ENCODE measurements at regions not wholly inside any gene's neighbourhood (a gene's known extent, or its start where the extent isn't known, plus 50 kb on each side); places are given as distances from the start of the nearest gene placed in this dataset.

DNA sequence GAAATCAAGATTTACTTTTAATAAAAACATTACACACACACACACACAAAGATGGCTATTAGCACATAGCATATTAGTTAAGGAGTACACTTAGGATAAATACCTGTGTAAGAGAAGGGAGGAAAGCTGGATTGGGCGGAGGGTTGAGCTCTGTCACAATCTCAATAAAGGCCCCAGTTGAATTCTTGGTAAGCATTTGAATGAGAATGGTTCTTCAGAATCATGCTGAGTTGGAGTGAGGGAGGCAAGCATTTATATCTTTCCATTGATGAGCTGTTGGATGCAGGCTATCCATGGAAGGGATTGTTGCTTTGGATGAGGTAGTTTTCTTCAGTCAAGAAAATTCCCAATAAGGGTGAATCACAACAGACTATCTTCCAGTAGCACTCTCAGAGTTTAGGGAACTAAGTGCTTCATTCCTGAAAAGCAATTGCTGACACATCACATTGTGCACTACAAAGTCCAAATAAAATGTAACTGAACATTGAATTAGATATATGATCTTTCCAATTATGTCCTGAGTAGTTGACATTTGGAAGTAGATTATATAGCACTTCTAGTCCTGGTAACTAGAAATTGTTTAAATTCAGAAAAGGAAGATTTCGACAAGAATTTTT, 95.7 kb downstream of the SUCNR1 start:
- peak overlapping the region; percentile 50 for H3K27ac Mint-ChIP-seq
- POLR2A ChIA-PET, result interaction anchor here (0.6 kb wide), 1 partner anchor 762 kb away, joined by 8 read pairs; no protein-coding TSS in a partner anchor
- CTCF ChIA-PET, result no interaction called here
- H3K4me1 Mint-ChIP-seq, result peaks cover 17% of the 10 kb centered on the region
- no peak for DNase-seq (ENCODE audit: low spot score)
- H3K27me3 Mint-ChIP-seq (ENCODE audit: low read depth), result no peaks in the 10 kb centered on the region
- TF ChIP-seq USF2 (CRISPR knock-in tag; IDR thresholded peaks at IDR 0.05) (no peak), ESRRA (CRISPR knock-in tag; IDR thresholded peaks at IDR 0.05; ENCODE audit: borderline replicate concordance) (no peak), EMX1 (CRISPR knock-in tag; IDR thresholded peaks at IDR 0.05) (no peak), ZNF423 (CRISPR knock-in tag; IDR thresholded peaks at IDR 0.05) (no peak)
- H3K36me3 Mint-ChIP-seq, result no peaks in the 10 kb centered on the region
- H3K4me3 Mint-ChIP-seq, result no peak overlapping the region
- H3K9me3 Mint-ChIP-seq, result peaks cover 17% of the 10 kb centered on the region
- ATAC-seq, result peak; percentile 95

- CTCF ChIA-PET, result no interaction called here
- POLR2A ChIA-PET, result no interaction called here
- no peak overlapping the region for H3K4me3 Mint-ChIP-seq
- H3K9me3 Mint-ChIP-seq, result peaks cover 14% of the 10 kb centered on the region
- peaks cover 17% of the 10 kb centered on the region for H3K4me1 Mint-ChIP-seq
- no peaks in the 10 kb centered on the region for H3K27me3 Mint-ChIP-seq (ENCODE audit: low read depth)
- no peak overlapping the region for H3K27ac Mint-ChIP-seq
- no peak for DNase-seq (ENCODE audit: low spot score)
- H3K36me3 Mint-ChIP-seq, result no peaks in the 10 kb centered on the region
- TF ChIP-seq TEAD1 (CRISPR knock-in tag; IDR thresholded peaks at IDR 0.05), result no peak
- no peak for TF ChIP-seq ATF3 (CRISPR knock-in tag; conservative IDR thresholded peaks at IDR 0.05)
- TF ChIP-seq, protein P1, sequence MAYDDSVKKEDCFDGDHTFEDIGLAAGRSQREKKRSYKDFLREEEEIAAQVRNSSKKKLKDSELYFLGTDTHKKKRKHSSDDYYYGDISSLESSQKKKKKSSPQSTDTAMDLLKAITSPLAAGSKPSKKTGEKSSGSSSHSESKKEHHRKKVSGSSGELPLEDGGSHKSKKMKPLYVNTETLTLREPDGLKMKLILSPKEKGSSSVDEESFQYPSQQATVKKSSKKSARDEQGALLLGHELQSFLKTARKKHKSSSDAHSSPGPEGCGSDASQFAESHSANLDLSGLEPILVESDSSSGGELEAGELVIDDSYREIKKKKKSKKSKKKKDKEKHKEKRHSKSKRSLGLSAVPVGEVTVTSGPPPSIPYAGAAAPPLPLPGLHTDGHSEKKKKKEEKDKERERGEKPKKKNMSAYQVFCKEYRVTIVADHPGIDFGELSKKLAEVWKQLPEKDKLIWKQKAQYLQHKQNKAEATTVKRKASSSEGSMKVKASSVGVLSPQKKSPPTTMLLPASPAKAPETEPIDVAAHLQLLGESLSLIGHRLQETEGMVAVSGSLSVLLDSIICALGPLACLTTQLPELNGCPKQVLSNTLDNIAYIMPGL (CRISPR knock-in tag; IDR thresholded peaks at IDR 0.05), result no peak
- ATAC-seq, result peak; percentile 54; the same call in 1 of the 2 replicates
Observed at GRCh38 chr3:151971814-151972579, 98.6 kb downstream of the SUCNR1 start.

DNA sequence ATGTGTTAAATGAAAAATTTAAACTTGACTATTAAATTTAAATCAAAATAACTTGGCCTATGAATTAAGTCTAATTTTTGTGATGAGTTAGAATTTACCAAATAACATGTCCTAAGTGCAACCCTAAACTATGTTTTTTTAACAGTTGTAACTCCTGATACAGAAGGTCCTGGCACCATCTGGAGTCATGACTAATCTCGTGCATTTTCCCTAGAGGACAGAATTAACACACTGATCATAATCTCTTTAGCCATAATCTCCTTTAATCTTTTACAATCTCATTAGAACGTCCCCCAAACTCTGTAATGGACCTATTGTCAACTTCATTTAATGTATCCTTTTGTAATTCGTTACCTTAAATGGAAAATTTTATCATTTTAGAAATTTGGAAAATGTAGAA, 100.6 kb downstream of the SUCNR1 start:
- Mint-ChIP-seq H3K4me1 (peaks cover 15% of the 10 kb centered on the region), H3K9me3 (peaks cover 5% of the 10 kb centered on the region), H3K4me3 (no peak overlapping the region), H3K27ac (no peak overlapping the region), H3K36me3 (0 out of 2 replicates have a peak, but pooled peaks cover 3% of the 10 kb centered on the region), H3K27me3 (ENCODE audit: low read depth) (no peaks in the 10 kb centered on the region)
- ATAC-seq, result no peak
- CTCF ChIA-PET, result no interaction called here
- DNase-seq (ENCODE audit: low spot score), result no peak
- TF ChIP-seq ZNF671 (CRISPR knock-in tag; IDR thresholded peaks at IDR 0.05), result no peak
- TF ChIP-seq ATF3 (CRISPR knock-in tag; conservative IDR thresholded peaks at IDR 0.05), result no peak
- no peak for TF ChIP-seq ZMAT4 (CRISPR knock-in tag; IDR thresholded peaks at IDR 0.05)
- POLR2A ChIA-PET, result no interaction called here

DNA sequence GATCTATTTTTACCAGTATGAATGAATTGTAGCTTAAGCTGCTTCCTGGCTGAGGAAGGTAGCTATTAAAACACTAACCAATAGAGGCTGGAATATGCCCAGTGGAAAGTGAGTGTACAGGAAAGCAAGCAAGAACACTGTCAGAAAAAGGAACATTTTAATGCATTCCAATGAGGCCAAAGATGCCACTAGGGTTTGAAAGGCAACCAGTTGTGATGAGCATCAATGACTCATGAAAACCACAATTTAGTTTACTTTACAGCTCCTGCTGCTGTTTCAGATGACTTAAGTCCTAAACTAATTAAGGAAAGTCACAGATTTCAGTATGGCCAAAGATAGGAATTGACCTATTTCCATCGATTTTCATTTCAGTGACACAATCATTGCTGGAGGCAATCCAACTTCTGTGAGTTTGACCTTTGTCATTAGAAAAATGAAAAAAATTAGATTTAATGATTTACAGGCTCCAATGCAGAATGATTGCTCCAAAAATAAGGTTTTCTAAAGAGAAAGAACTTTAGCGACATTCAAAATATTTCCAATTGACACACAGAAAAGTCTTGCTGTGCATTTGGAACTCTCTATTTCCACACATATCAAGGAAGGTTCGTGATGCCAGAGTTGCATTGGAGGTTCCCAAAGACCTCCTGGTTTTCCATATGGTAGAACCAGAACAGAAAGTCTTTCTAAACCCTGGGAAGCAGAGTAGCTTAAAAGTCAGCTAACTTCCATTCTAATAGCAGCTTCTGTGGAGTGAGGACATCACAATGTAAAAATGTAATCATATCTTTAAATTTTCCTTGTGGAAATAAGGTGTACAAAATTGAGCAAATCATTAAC, 103.0 kb downstream of the SUCNR1 start:
- Mint-ChIP-seq H3K27me3 (ENCODE audit: low read depth) (no peaks in the 10 kb centered on the region), H3K36me3 (0 out of 2 replicates have a peak, but pooled peaks cover 3% of the 10 kb centered on the region), H3K27ac (no peak overlapping the region), H3K9me3 (peaks cover 5% of the 10 kb centered on the region), H3K4me3 (no peak overlapping the region), H3K4me1 (peaks cover 7% of the 10 kb centered on the region)
- DNase-seq (ENCODE audit: low spot score) (no peak), ATAC-seq (no peak)
- CTCF ChIA-PET, result no interaction called here
- POLR2A ChIA-PET, result no interaction called here
- no peak for TF ChIP-seq ZNF219 (CRISPR knock-in tag; IDR thresholded peaks at IDR 0.05; ENCODE audit: borderline replicate concordance)
- no peak for TF ChIP-seq NR3C1 (CRISPR knock-in tag; conservative IDR thresholded peaks at IDR 0.05; ENCODE audit: low read depth)
- TF ChIP-seq GTF2I (CRISPR knock-in tag; conservative IDR thresholded peaks at IDR 0.05), result no peak
- TF ChIP-seq MYBL2 (CRISPR knock-in tag; IDR thresholded peaks at IDR 0.05), result no peak
- no peak for TF ChIP-seq USF2 (CRISPR knock-in tag; IDR thresholded peaks at IDR 0.05)
- TF ChIP-seq, protein P2, sequence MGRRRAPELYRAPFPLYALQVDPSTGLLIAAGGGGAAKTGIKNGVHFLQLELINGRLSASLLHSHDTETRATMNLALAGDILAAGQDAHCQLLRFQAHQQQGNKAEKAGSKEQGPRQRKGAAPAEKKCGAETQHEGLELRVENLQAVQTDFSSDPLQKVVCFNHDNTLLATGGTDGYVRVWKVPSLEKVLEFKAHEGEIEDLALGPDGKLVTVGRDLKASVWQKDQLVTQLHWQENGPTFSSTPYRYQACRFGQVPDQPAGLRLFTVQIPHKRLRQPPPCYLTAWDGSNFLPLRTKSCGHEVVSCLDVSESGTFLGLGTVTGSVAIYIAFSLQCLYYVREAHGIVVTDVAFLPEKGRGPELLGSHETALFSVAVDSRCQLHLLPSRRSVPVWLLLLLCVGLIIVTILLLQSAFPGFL (CRISPR knock-in tag; IDR thresholded peaks at IDR 0.05; ENCODE audit: borderline replicate concordance), result no peak
- TF ChIP-seq OVOL2 (CRISPR knock-in tag; IDR thresholded peaks at IDR 0.05; ENCODE audit: borderline replicate concordance), result no peak
- TF ChIP-seq TEAD1 (CRISPR knock-in tag; IDR thresholded peaks at IDR 0.05), result no peak
- no peak for TF ChIP-seq ATF1 (CRISPR knock-in tag; IDR thresholded peaks at IDR 0.05)
- no peak for TF ChIP-seq FOXK1 (CRISPR knock-in tag; IDR thresholded peaks at IDR 0.05)
- TF ChIP-seq USF1 (CRISPR knock-in tag; IDR thresholded peaks at IDR 0.05), result no peak
